Panc1 (cell line): ENCODE measurements at regions not wholly inside any gene's neighbourhood (a gene's known extent, or its start where the extent isn't known, plus 50 kb on each side); places are given as distances from the start of the nearest gene placed in this dataset.

Experiments used
- ATAC-seq: fragments of 200-7000 bp; cut with Tn5 transposase; 2 replicates; pipeline ENCODE4 v1.9.1; 2020; ENCODE audit warnings: mild to moderate bottlenecking, moderate library complexity
- BruUV-seq: library from RNA; stranded (reverse); fragments of 400-500 nt; replicated peaks from 2 replicates; lab custom pipeline; 2021; lab: Mats Ljungman, UMichigan
- CTCF ChIA-PET: fragments of 300-600 bp; sonication (Branson Sonifier 250); formaldehyde crosslinking; loops from one replicate; lab custom pipeline; 2022; ENCODE audit warnings: antibody characterized with exemption; lab: Charles Lee
- POLR2A ChIA-PET: fragments of 300-600 bp; sonication (Branson Sonifier 250); formaldehyde crosslinking; loops from one replicate; lab custom pipeline; 2022; ENCODE audit warnings: antibody characterized with exemption; lab: Charles Lee
- DNase-seq: peaks from one replicate; pipeline ENCODE4 v3.0.0-alpha.2; 2010; ENCODE audit warnings: low read depth, low spot score
- H3K27ac ChIP-seq: 2 replicates; pipeline ENCODE4 v1.5.1; 2011; ENCODE audit warnings: mild to moderate bottlenecking, low read length, inconsistent platforms
- H3K27me3 ChIP-seq: fragments of 200-500 bp; sonication (Bioruptor generic); 2 replicates; pipeline ENCODE4 v1.6.0; 2014; ENCODE audit warnings: low read length, inconsistent platforms; ENCODE audit not compliant: control insufficient read depth, insufficient read depth
- H3K36me3 ChIP-seq: fragments of 200-500 bp; sonication (Bioruptor generic); 2 replicates; pipeline ENCODE4 v1.5.1; 2014; ENCODE audit warnings: inconsistent platforms, mild to moderate bottlenecking, low read length, moderate library complexity; ENCODE audit not compliant: control insufficient read depth, insufficient read depth
- H3K4me1 ChIP-seq: 2 replicates; pipeline ENCODE4 v1.5.1; 2011; ENCODE audit warnings: inconsistent platforms, mild to moderate bottlenecking, low read length, moderate library complexity; ENCODE audit not compliant: control insufficient read depth, insufficient read depth
- H3K4me3 ChIP-seq, 2 experiments: 2 replicates each; pipeline ENCODE4 v1.5.1; 2011 to 2012; ENCODE audit warnings: low read depth in 2 of 2, low read length in 2 of 2, mild to moderate bottlenecking in 2 of 2, inconsistent platforms in 1 of 2, moderate library complexity in 1 of 2
- H3K9me3 ChIP-seq: fragments of 200-500 bp; sonication (Bioruptor generic); 2 replicates; pipeline ENCODE4 v1.5.1; 2014; ENCODE audit warnings: low read depth, mild to moderate bottlenecking, inconsistent platforms, low read length, moderate library complexity; ENCODE audit not compliant: control insufficient read depth, insufficient read depth
- POLR2AphosphoS5 ChIP-seq: IDR thresholded peaks from 2 replicates; pipeline ENCODE4 v1.6.1; 2012; ENCODE audit warnings: mild to moderate bottlenecking, low read depth, low read length, moderate library complexity
- SIN3A ChIP-seq: IDR thresholded peaks from 2 replicates; pipeline ENCODE4 v1.6.1; 2012; ENCODE audit warnings: low read depth, mild to moderate bottlenecking, low read length, moderate library complexity, borderline replicate concordance; ENCODE audit not compliant: insufficient read depth
- TCF7L2 ChIP-seq: IDR thresholded peaks from 2 replicates; pipeline ENCODE4 v1.6.1; 2011; ENCODE audit warnings: mild to moderate bottlenecking, low read depth, low read length, inconsistent platforms
- in situ Hi-C: cut with HindIII; loops from 2 replicates; pipeline ENCODE4 v1.10.0; 2016; ENCODE audit warnings: low sequenced_read_pairs, low pct_unique_long_range_greater_than_20kb
- intact Hi-C: fragments of 100-400 bp; cut with micrococcal nuclease; formaldehyde crosslinking; loops from one replicate; pipeline ENCODE4 v1.10.0; 2022; ENCODE audit not compliant: unreplicated experiment
- TF ChIP-seq, protein P1 (sequence below): fragments of 450-650 bp; IDR thresholded peaks from 2 replicates; pipeline ENCODE4 v1.5.1; 2017; ENCODE audit warnings: mild to moderate bottlenecking
- TF ChIP-seq, protein P2 (sequence below), 2 experiments: IDR thresholded peaks; 2 replicates each; pipeline ENCODE4 v1.6.1; 2011 to 2012; ENCODE audit warnings: low read depth in 2 of 2, control low read depth in 1 of 2, low read length in 1 of 2, mild to moderate bottlenecking in 1 of 2, moderate library complexity in 1 of 2; ENCODE audit not compliant: insufficient read depth in 1 of 2

DNA sequence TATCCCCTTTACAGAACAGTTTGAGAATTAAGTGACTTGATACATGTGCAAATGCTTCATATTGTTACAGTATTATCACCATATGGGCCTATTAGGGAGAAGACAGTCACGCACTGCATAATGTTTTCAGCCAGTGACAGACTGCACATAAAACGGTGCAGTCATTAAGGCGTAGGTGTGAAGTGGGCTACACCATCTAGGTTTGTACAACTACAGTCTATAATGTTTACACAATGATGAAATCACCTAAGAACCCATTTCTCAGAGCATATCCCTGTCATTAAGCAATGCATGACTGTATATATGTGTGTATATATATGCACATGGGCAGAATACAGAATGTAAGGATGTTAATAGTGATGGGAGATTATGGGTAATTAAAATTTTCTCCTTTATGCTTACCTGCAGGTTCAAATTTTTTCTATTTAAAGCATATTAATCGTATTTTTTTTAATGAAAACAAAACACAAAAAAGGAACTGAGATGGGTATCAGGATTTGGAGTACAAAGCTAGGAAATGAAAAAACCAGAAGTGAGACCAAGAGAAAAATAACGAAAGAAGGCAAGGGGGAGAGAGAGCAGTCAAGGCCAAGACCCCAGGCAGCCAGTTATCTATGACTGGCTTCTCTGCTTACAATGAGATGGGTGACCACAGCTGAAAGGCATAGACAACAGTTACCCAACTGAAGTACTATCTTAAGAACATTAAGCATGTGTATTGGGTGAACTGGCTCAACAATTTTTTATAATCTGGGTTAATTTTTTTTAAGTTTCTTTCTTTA lies 122.9 kb upstream of the DAB1 start:
- ChIA-PET POLR2A (no interaction called here), CTCF (no interaction called here)
- no peak for DNase-seq
- Histone ChIP-seq H3K36me3 (no peaks in the 10 kb centered on the region), H3K4me3 (no peak overlapping the region), H3K27ac (no peak overlapping the region), H3K9me3 (no peaks in the 10 kb centered on the region), H3K4me1 (no peaks in the 10 kb centered on the region), H3K27me3 (no peaks in the 10 kb centered on the region)
- TF ChIP-seq, protein P1, sequence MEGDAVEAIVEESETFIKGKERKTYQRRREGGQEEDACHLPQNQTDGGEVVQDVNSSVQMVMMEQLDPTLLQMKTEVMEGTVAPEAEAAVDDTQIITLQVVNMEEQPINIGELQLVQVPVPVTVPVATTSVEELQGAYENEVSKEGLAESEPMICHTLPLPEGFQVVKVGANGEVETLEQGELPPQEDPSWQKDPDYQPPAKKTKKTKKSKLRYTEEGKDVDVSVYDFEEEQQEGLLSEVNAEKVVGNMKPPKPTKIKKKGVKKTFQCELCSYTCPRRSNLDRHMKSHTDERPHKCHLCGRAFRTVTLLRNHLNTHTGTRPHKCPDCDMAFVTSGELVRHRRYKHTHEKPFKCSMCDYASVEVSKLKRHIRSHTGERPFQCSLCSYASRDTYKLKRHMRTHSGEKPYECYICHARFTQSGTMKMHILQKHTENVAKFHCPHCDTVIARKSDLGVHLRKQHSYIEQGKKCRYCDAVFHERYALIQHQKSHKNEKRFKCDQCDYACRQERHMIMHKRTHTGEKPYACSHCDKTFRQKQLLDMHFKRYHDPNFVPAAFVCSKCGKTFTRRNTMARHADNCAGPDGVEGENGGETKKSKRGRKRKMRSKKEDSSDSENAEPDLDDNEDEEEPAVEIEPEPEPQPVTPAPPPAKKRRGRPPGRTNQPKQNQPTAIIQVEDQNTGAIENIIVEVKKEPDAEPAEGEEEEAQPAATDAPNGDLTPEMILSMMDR: no peak
- TF ChIP-seq POLR2AphosphoS5 (no peak), TCF7L2 (no peak), SIN3A (no peak)
- TF ChIP-seq, protein P2, sequence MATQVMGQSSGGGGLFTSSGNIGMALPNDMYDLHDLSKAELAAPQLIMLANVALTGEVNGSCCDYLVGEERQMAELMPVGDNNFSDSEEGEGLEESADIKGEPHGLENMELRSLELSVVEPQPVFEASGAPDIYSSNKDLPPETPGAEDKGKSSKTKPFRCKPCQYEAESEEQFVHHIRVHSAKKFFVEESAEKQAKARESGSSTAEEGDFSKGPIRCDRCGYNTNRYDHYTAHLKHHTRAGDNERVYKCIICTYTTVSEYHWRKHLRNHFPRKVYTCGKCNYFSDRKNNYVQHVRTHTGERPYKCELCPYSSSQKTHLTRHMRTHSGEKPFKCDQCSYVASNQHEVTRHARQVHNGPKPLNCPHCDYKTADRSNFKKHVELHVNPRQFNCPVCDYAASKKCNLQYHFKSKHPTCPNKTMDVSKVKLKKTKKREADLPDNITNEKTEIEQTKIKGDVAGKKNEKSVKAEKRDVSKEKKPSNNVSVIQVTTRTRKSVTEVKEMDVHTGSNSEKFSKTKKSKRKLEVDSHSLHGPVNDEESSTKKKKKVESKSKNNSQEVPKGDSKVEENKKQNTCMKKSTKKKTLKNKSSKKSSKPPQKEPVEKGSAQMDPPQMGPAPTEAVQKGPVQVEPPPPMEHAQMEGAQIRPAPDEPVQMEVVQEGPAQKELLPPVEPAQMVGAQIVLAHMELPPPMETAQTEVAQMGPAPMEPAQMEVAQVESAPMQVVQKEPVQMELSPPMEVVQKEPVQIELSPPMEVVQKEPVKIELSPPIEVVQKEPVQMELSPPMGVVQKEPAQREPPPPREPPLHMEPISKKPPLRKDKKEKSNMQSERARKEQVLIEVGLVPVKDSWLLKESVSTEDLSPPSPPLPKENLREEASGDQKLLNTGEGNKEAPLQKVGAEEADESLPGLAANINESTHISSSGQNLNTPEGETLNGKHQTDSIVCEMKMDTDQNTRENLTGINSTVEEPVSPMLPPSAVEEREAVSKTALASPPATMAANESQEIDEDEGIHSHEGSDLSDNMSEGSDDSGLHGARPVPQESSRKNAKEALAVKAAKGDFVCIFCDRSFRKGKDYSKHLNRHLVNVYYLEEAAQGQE (IDR thresholded peaks at IDR 0.05; ENCODE audit: insufficient read depth in 1 of 2, low read depth in 2 of 2, low read length in 1 of 2): no peak
- BruUV-seq: no TSS peak
- intact Hi-C loops (no loop called here), in situ Hi-C loops (no loop called here)
- ATAC-seq: no peak

DNA sequence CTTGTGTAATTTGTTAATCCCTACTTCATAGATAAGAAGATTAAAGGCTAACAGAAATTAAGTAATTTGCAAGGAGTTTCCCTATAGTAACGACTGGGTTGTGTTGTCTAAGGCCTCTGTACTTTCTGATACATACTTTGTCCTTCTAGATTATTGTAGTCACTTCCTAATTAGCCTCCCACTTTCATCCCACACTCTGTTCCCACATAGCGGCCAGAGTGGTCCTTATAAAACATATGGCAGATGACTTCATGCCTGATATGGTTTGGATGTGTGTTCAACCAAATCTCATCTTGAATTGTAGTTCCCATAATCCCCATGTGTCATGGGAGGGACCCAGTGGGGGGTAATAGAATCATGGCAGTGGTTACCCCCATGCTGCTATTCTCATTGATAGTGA lies 120.5 kb upstream of the DAB1 start:
- no TSS peak for BruUV-seq
- Histone ChIP-seq H3K4me3 (no peak overlapping the region), H3K27ac (no peak overlapping the region), H3K27me3 (no peaks in the 10 kb centered on the region), H3K9me3 (no peaks in the 10 kb centered on the region), H3K4me1 (no peaks in the 10 kb centered on the region), H3K36me3 (no peaks in the 10 kb centered on the region)
- TF ChIP-seq POLR2AphosphoS5 (no peak), SIN3A (no peak), TCF7L2 (no peak)
- TF ChIP-seq, protein P1: no peak
- TF ChIP-seq, protein P2 (IDR thresholded peaks at IDR 0.05; ENCODE audit: insufficient read depth in 1 of 2, low read depth in 2 of 2, low read length in 1 of 2): no peak
- ATAC-seq: no peak
- CTCF ChIA-PET: no interaction called here
- POLR2A ChIA-PET: no interaction called here
- intact Hi-C loops (no loop called here), in situ Hi-C loops (no loop called here)
- no peak for DNase-seq
